HEK293T (cell line): ENCODE measurements at regions not wholly inside any gene's neighbourhood (a gene's known extent, or its start where the extent isn't known, plus 50 kb on each side); places are given as distances from the start of the nearest gene placed in this dataset.

Experiments
- ARNT ChIP-seq: fragments of 450-650 bp; IDR thresholded peaks from 2 replicates; pipeline ENCODE4 v1.6.1; 2017; ENCODE audit warnings: mild to moderate bottlenecking
- BHLHE40 ChIP-seq: fragments of 450-650 bp; IDR thresholded peaks from 2 replicates; pipeline ENCODE4 v1.6.1; 2016; ENCODE audit warnings: mild to moderate bottlenecking, moderate library complexity, borderline replicate concordance
- CTBP1 ChIP-seq: fragments of 450-650 bp; IDR thresholded peaks from 2 replicates; pipeline ENCODE4 v1.6.1; 2016; ENCODE audit warnings: borderline replicate concordance
- FOXA1 ChIP-seq: fragments of 450-650 bp; IDR thresholded peaks from 2 replicates; pipeline ENCODE4 v1.6.1; 2016; ENCODE audit warnings: mild to moderate bottlenecking
- FOXK2 ChIP-seq: fragments of 450-650 bp; IDR thresholded peaks from 2 replicates; pipeline ENCODE4 v1.6.1; 2016; ENCODE audit warnings: mild to moderate bottlenecking
- FOXM1 ChIP-seq: fragments of 450-650 bp; IDR thresholded peaks from 2 replicates; pipeline ENCODE4 v1.6.1; 2017; ENCODE audit warnings: mild to moderate bottlenecking, borderline replicate concordance
- HDGF ChIP-seq: fragments of 450-650 bp; IDR thresholded peaks from 2 replicates; pipeline ENCODE4 v1.6.1; 2017; ENCODE audit warnings: antibody characterized with exemption, borderline replicate concordance
- L3MBTL2 ChIP-seq: fragments of 450-650 bp; conservative IDR thresholded peaks from 2 replicates; pipeline ENCODE4 v1.6.1; 2016; ENCODE audit warnings: mild to moderate bottlenecking
- LEF1 ChIP-seq: fragments of 450-650 bp; IDR thresholded peaks from 2 replicates; pipeline ENCODE4 v1.6.1; 2017; ENCODE audit warnings: mild to moderate bottlenecking, borderline replicate concordance
- NFRKB ChIP-seq: fragments of 450-650 bp; IDR thresholded peaks from 2 replicates; pipeline ENCODE4 v1.6.1; 2016; ENCODE audit warnings: mild to moderate bottlenecking, moderate library complexity
- PKNOX1 ChIP-seq: fragments of 450-650 bp; IDR thresholded peaks from 2 replicates; pipeline ENCODE4 v1.6.1; 2016
- SP1 ChIP-seq: fragments of 450-650 bp; IDR thresholded peaks from 2 replicates; pipeline ENCODE4 v1.6.1; 2017
- TARDBP ChIP-seq: fragments of 450-650 bp; IDR thresholded peaks from 2 replicates; pipeline ENCODE4 v1.6.1; 2016
- ZNF384 ChIP-seq: fragments of 450-650 bp; IDR thresholded peaks from 2 replicates; pipeline ENCODE4 v1.6.1; 2016

GRCh38 chr21:23579573-23579972 is 2027.7 kb downstream of the MRPL39 start:
- no peak for TF ChIP-seq BHLHE40
- TF ChIP-seq ARNT, result no peak
- TF ChIP-seq FOXK2, result no peak
- no peak for TF ChIP-seq FOXA1
- TF ChIP-seq FOXM1, result no peak
- TF ChIP-seq ZNF384, result no peak
- TF ChIP-seq SP1, result no peak
- TF ChIP-seq PKNOX1, result no peak
- no peak for TF ChIP-seq LEF1
- TF ChIP-seq NFRKB, result no peak
- TF ChIP-seq CTBP1, result no peak
- TF ChIP-seq HDGF, result no peak
- no peak for TF ChIP-seq L3MBTL2
- no peak for TF ChIP-seq TARDBP
